H1 (cell line): ENCODE measurements at regions not wholly inside any gene's neighbourhood (a gene's known extent, or its start where the extent isn't known, plus 50 kb on each side); places are given as distances from the start of the nearest gene placed in this dataset.

Experiments
- CTCF ChIA-PET: fragments of 300-600 bp; sonication (Branson Sonifier 250); formaldehyde crosslinking; loops from one replicate; lab custom pipeline; 2021; ENCODE audit not compliant: partially characterized antibody; lab: Charles Lee
- POLR2A ChIA-PET: fragments of 300-600 bp; sonication (Branson Sonifier 250); formaldehyde crosslinking; loops from one replicate; lab custom pipeline; 2021; ENCODE audit warnings: inconsistent platforms; ENCODE audit not compliant: partially characterized antibody; lab: Charles Lee
- DNase-seq, 2 experiments: peaks; one replicate each; pipeline versions ENCODE4 v3.0.0 to v3.0.0-alpha.2; 2010 to 2022; ENCODE audit warnings: low spot score in 2 of 2, low read depth in 1 of 2, mixed read lengths in 1 of 2
- FAIRE-seq: peaks from 2 replicates; lab custom pipeline; 2011; peaks lifted over from hg19 to GRCh38; lab: Jason Lieb, UNC
- H2AFZ ChIP-seq: 2 replicates; pipeline ENCODE4 v1.8.1; 2012; ENCODE audit warnings: low read length, inconsistent platforms
- H2AK5ac ChIP-seq: 2 replicates; pipeline ENCODE4 v1.6.1; 2013; ENCODE audit warnings: low read depth, low read length
- H2BK120ac ChIP-seq: replicated peaks from 2 replicates; pipeline ENCODE3; 2013; ENCODE audit warnings: low read depth, low read length, inconsistent platforms
- H2BK12ac ChIP-seq: 2 replicates; pipeline ENCODE4 v1.6.1; 2013; ENCODE audit warnings: low read depth, low read length
- H2BK15ac ChIP-seq: 2 replicates; pipeline ENCODE4 v1.6.1; 2013; ENCODE audit warnings: low read length
- H2BK20ac ChIP-seq: 2 replicates; pipeline ENCODE4 v1.6.1; 2013; ENCODE audit warnings: low read length
- H2BK5ac ChIP-seq: 2 replicates; pipeline ENCODE4 v1.6.1; 2013; ENCODE audit warnings: low read depth, low read length
- H3K14ac ChIP-seq: 2 replicates; pipeline ENCODE4 v1.6.1; 2013; ENCODE audit warnings: inconsistent platforms; ENCODE audit not compliant: insufficient read length
- H3K18ac ChIP-seq: 2 replicates; pipeline ENCODE4 v1.6.1; 2013; ENCODE audit warnings: low read length; ENCODE audit errors: extremely low read depth
- H3K23ac ChIP-seq: 2 replicates; pipeline ENCODE4 v1.6.1; 2013; ENCODE audit warnings: inconsistent platforms; ENCODE audit not compliant: insufficient read length
- H3K23me2 ChIP-seq: 2 replicates; pipeline ENCODE4 v1.6.1; 2013; ENCODE audit warnings: low read depth, low read length
- H3K27ac ChIP-seq: 2 replicates; pipeline ENCODE4 v1.6.1; 2011; ENCODE audit warnings: low read depth, low read length, inconsistent platforms
- H3K27me3 ChIP-seq, 4 experiments: replicated peaks in 1 of 4; 1 replicate in 1 of 4; 2 replicates in 3 of 4; pipeline versions ENCODE4 v1.6.1 to v1.8.1; 2011 to 2013; ENCODE audit warnings: low read length in 3 of 4, mild to moderate bottlenecking in 3 of 4, inconsistent platforms in 2 of 4, mixed read lengths in 2 of 4, moderate library complexity in 1 of 4; ENCODE audit not compliant: control insufficient read depth in 3 of 4, insufficient read depth in 3 of 4; ENCODE audit errors: extremely low read depth in 1 of 4
- H3K36me3 ChIP-seq, 4 experiments: 2 replicates each; pipeline versions ENCODE4 v1.6.1 to v1.8.1; 2011 to 2013; ENCODE audit warnings: mild to moderate bottlenecking in 4 of 4, low read length in 3 of 4, moderate library complexity in 2 of 4, control low read depth in 1 of 4, inconsistent platforms in 1 of 4; ENCODE audit not compliant: insufficient read depth in 4 of 4, control insufficient read depth in 2 of 4
- H3K4ac ChIP-seq: replicated peaks from 2 replicates; pipeline ENCODE3; 2013; ENCODE audit warnings: low read length, low read depth, mixed read lengths, inconsistent platforms; ENCODE audit not compliant: insufficient read length
- H3K4me1 ChIP-seq, 4 experiments: replicated peaks in 1 of 4; 1 replicate in 1 of 4; 2 replicates in 3 of 4; pipeline versions ENCODE4 v1.6.1 to v1.8.1; 2011 to 2013; ENCODE audit warnings: low read length in 3 of 4, inconsistent platforms in 2 of 4, mixed read lengths in 1 of 4; ENCODE audit not compliant: insufficient read depth in 4 of 4, control insufficient read depth in 3 of 4
- H3K4me2 ChIP-seq, 2 experiments: 2 replicates each; pipeline versions ENCODE4 v1.6.1 to v1.8.1; 2011 to 2013; ENCODE audit warnings: low read depth in 2 of 2, low read length in 2 of 2, control low read depth in 1 of 2, inconsistent platforms in 1 of 2, mild to moderate bottlenecking in 1 of 2; ENCODE audit not compliant: insufficient read depth in 1 of 2
- H3K4me3 ChIP-seq, 4 experiments: fragments of 200-600, 300-600 bp in 1 of 4; sonication (generic), shearing (Covaris generic), sonication (Bioruptor Twin) in 1 of 4; 2 replicates each; pipeline versions ENCODE4 v1.5.1 to v1.8.1; 2011 to 2016; ENCODE audit warnings: low read length in 4 of 4, low read depth in 3 of 4, control low read depth in 2 of 4, inconsistent platforms in 2 of 4, mild to moderate bottlenecking in 2 of 4, mixed read lengths in 1 of 4, moderate library complexity in 1 of 4; ENCODE audit not compliant: insufficient read depth in 2 of 4; ENCODE audit errors: extremely low read depth in 1 of 4
- H3K56ac ChIP-seq: replicated peaks from 2 replicates; pipeline ENCODE3; 2013; ENCODE audit warnings: low read depth, mild to moderate bottlenecking, mixed read lengths, low read length, inconsistent platforms; ENCODE audit not compliant: insufficient read length
- H3K79me1 ChIP-seq: 2 replicates; pipeline ENCODE4 v1.6.1; 2013; ENCODE audit warnings: low read depth, low read length, control low read depth
- H3K79me2 ChIP-seq, 2 experiments: 2 replicates each; pipeline versions ENCODE4 v1.6.1 to v1.8.1; 2012 to 2013; ENCODE audit warnings: low read length in 2 of 2, mild to moderate bottlenecking in 2 of 2, inconsistent platforms in 1 of 2; ENCODE audit not compliant: insufficient read depth in 2 of 2, control insufficient read depth in 1 of 2
- H3K9ac ChIP-seq, 4 experiments: replicated peaks in 1 of 4; 1 replicate in 1 of 4; 2 replicates in 3 of 4; pipeline versions ENCODE4 v1.6.1 to v1.8.1; 2011 to 2013; ENCODE audit warnings: low read depth in 3 of 4, low read length in 3 of 4, control low read depth in 2 of 4, mild to moderate bottlenecking in 2 of 4, moderate library complexity in 2 of 4, inconsistent platforms in 1 of 4; ENCODE audit errors: extremely low read depth in 1 of 4
- H3K9me3 ChIP-seq, 2 experiments: 2 replicates each; pipeline versions ENCODE4 v1.6.1 to v1.8.1; 2012 to 2013; ENCODE audit warnings: mild to moderate bottlenecking in 2 of 2, moderate library complexity in 2 of 2, control low read depth in 1 of 2, inconsistent platforms in 1 of 2, low read depth in 1 of 2, low read length in 1 of 2, mixed read lengths in 1 of 2; ENCODE audit not compliant: insufficient read depth in 2 of 2
- H4K20me1 ChIP-seq, 2 experiments: replicated peaks in 1 of 2; 2 replicates each; pipeline versions ENCODE3 to v1.8.1; 2011 to 2013; ENCODE audit warnings: inconsistent platforms in 2 of 2, low read length in 2 of 2, mild to moderate bottlenecking in 1 of 2; ENCODE audit not compliant: insufficient read depth in 2 of 2, control insufficient read depth in 1 of 2
- H4K5ac ChIP-seq: 2 replicates; pipeline ENCODE4 v1.6.1; 2013; ENCODE audit warnings: low read length, low read depth, mixed read lengths, inconsistent platforms; ENCODE audit not compliant: insufficient read length
- H4K8ac ChIP-seq: 2 replicates; pipeline ENCODE4 v1.8.0; 2013; ENCODE audit warnings: mild to moderate bottlenecking, moderate library complexity, low read length, inconsistent platforms; ENCODE audit not compliant: insufficient read depth; ENCODE audit errors: extremely low read depth
- H4K91ac ChIP-seq: replicated peaks from 2 replicates; pipeline ENCODE3; 2013; ENCODE audit warnings: low read length, mixed read lengths, inconsistent platforms; ENCODE audit not compliant: insufficient read length
- BRCA1 ChIP-seq: IDR thresholded peaks from 2 replicates; pipeline ENCODE4 v1.6.1; 2012; ENCODE audit warnings: low read depth, low read length, improper control_type of control experiment
- CBX5 ChIP-seq: fragments of 300-800, 300-1000 bp; sonication (generic); IDR thresholded peaks from 2 replicates; pipeline ENCODE4 v1.7.1; 2016; ENCODE audit warnings: antibody characterized with exemption, low read length, low read depth
- CBX8 ChIP-seq: fragments of 300-800, 300-1000 bp; sonication (generic); IDR thresholded peaks from 2 replicates; pipeline ENCODE4 v1.7.1; 2016; ENCODE audit warnings: low read depth, low read length, borderline replicate concordance
- GABPA ChIP-seq: IDR thresholded peaks from 2 replicates; pipeline ENCODE4 v1.6.1; 2011; ENCODE audit warnings: mild to moderate bottlenecking, low read length, moderate library complexity, borderline replicate concordance; ENCODE audit not compliant: insufficient read depth
- HDAC2 ChIP-seq, 2 experiments: fragments of 300-600 bp in 1 of 2; sonication (generic) in 1 of 2; IDR thresholded peaks; 2 replicates each; pipeline ENCODE4 v1.6.1; 2011 to 2012; ENCODE audit warnings: low read depth in 2 of 2, low read length in 2 of 2, mild to moderate bottlenecking in 2 of 2, moderate library complexity in 2 of 2, borderline replicate concordance in 1 of 2, inconsistent platforms in 1 of 2
- HDAC6 ChIP-seq: IDR thresholded peaks from one replicate; pipeline ENCODE4 v1.7.1; 2012; ENCODE audit warnings: low read depth, mild to moderate bottlenecking, inconsistent platforms, low read length, moderate library complexity
- MAX ChIP-seq: IDR thresholded peaks from 2 replicates; pipeline ENCODE4 v1.6.1; 2012; ENCODE audit warnings: inconsistent platforms
- NRF1 ChIP-seq: IDR thresholded peaks from 2 replicates; pipeline ENCODE4 v1.6.1; 2011; ENCODE audit warnings: mild to moderate bottlenecking, low read depth, low read length, improper control_type of control experiment
- PHF8 ChIP-seq: fragments of 200-600 bp; sonication (generic); conservative IDR thresholded peaks from 2 replicates; pipeline ENCODE4 v1.7.1; 2012; ENCODE audit warnings: low read depth, mild to moderate bottlenecking, inconsistent platforms, low read length, moderate library complexity
- RAD21 ChIP-seq, 2 experiments: IDR thresholded peaks in 1 of 2; conservative IDR thresholded peaks in 1 of 2; 2 replicates each; pipeline ENCODE4 v1.6.1; 2011; ENCODE audit warnings: low read depth in 2 of 2, low read length in 2 of 2, improper control_type of control experiment in 1 of 2, inconsistent platforms in 1 of 2, mild to moderate bottlenecking in 1 of 2, moderate library complexity in 1 of 2
- RXRA ChIP-seq: IDR thresholded peaks from 2 replicates; pipeline ENCODE4 v1.6.1; 2011; ENCODE audit warnings: low read depth, mild to moderate bottlenecking, low read length, moderate library complexity; ENCODE audit not compliant: insufficient read depth
- SP1 ChIP-seq: IDR thresholded peaks from 2 replicates; pipeline ENCODE4 v1.6.1; 2011; ENCODE audit warnings: low read depth, low read length
- TBP ChIP-seq: IDR thresholded peaks from 2 replicates; pipeline ENCODE4 v1.6.1; 2011; ENCODE audit warnings: low read depth, low read length, improper control_type of control experiment
- WGBS, 2 experiments: shearing (Covaris generic) in 1 of 2; methylation state at CpG; one replicate each; pipeline versions ENCODE4 v1.1.6 to v1.1.7; 2013 to 2015; ENCODE audit warnings: low lambda C conversion rate in 2 of 2, mixed read lengths in 2 of 2, inconsistent platforms in 1 of 2, low coverage in 1 of 2, missing lambda C conversion rate in 1 of 2; ENCODE audit not compliant: insufficient replicate concordance in 2 of 2, insufficient coverage in 1 of 2, insufficient read length in 1 of 2; ENCODE audit errors: extremely low coverage in 1 of 2, missing lambda C conversion rate in 1 of 2; 5-methylcytosine and 5-hydroxymethylcytosine counted together

GRCh38 chr14:30084811-30085210 lies 157.2 kb upstream of the PRKD1 start:
- Histone ChIP-seq H4K20me1 (no peaks in the 10 kb centered on the region), H3K18ac (no peak overlapping the region), H2BK12ac (no peak overlapping the region), H3K27ac (no peak overlapping the region), H3K4me3 (no peak overlapping the region), H4K8ac (no peak overlapping the region), H3K9ac (no peak overlapping the region), H3K79me1 (no peaks in the 10 kb centered on the region), H3K4ac (no peak overlapping the region), H4K91ac (no peak overlapping the region), H4K5ac (no peak overlapping the region), H3K4me1 (no peaks in the 10 kb centered on the region; a peak in 1 of 7 replicates), H3K36me3 (no peaks in the 10 kb centered on the region), H3K9me3 (peaks cover 3 to 7% of the 10 kb centered on the region in 2 experiments; a peak in 2 of 4 replicates), H2BK15ac (no peak overlapping the region), H3K14ac (no peak overlapping the region), H2AFZ (no peak overlapping the region), H3K79me2 (no peaks in the 10 kb centered on the region), H3K23ac (no peak overlapping the region), H3K4me2 (no peak overlapping the region), H3K27me3 (no peaks in the 10 kb centered on the region), H2BK20ac (no peak overlapping the region), H2BK120ac (no peak overlapping the region), H3K56ac (no peak overlapping the region), H2AK5ac (no peak overlapping the region), H2BK5ac (no peak overlapping the region), H3K23me2 (no peaks in the 10 kb centered on the region)
- no peak for TF ChIP-seq BRCA1
- TF ChIP-seq SP1, result no peak
- TF ChIP-seq NRF1, result no peak
- no peak for TF ChIP-seq TBP
- no peak for TF ChIP-seq MAX
- TF ChIP-seq HDAC2 (IDR thresholded peaks at IDR 0.05; ENCODE audit: borderline replicate concordance in 1 of 2, low read depth in 2 of 2, low read length in 2 of 2), result no peak
- no peak for TF ChIP-seq HDAC6
- no peak for TF ChIP-seq CBX8
- no peak for TF ChIP-seq PHF8
- no peak for TF ChIP-seq GABPA
- no peak for TF ChIP-seq CBX5
- TF ChIP-seq RAD21 (IDR thresholded peaks at IDR 0.05 in 1 of 2, conservative IDR thresholded peaks at IDR 0.05 in 1 of 2; ENCODE audit: low read depth in 2 of 2, low read length in 2 of 2), result no peak
- no peak for TF ChIP-seq RXRA
- FAIRE-seq, result no peak
- POLR2A ChIA-PET, result no interaction called here
- DNase-seq, result no peak
- CTCF ChIA-PET, result no interaction called here
- WGBS, 2 experiments, result 91% methylated on average over 3 of the region's 3 CpGs; no CpG with 5 or more reads in 1 of the 2 experiments
